ENCODE measurements at regions not wholly inside any gene's neighbourhood (a gene's known extent, or its start where the extent isn't known, plus 50 kb on each side); places are given as distances from the start of the nearest gene placed in this dataset.
A peak's percentile ranks its signal among the peaks of the same experiment; 100 is the strongest.

DNA sequence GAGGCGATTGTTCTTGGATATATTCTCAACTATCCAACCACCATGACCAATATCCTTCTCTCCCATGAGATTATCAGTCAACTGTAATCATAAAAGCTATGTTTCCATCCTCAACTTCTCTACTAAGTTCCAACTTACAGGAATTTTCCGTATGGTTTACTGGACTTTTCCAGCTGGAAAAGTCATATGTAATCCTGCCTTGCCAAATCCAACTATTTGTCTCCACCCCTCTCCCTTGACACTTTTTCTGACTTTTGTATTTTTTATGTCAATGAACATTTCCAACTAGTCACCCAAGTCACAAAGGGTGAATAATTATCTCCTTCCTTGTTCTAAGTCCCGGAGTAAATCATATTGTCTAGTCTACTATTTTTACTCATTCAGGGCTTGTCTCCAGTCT is 293.1 kb downstream of the USP25 start:
- no peak overlapping the region for H3K4me3 ChIP-seq (replicated peaks; ENCODE audit: low read depth, low read length)
- DNase-seq (ENCODE audit: low read depth) = no peak
- TF ChIP-seq, protein P1, sequence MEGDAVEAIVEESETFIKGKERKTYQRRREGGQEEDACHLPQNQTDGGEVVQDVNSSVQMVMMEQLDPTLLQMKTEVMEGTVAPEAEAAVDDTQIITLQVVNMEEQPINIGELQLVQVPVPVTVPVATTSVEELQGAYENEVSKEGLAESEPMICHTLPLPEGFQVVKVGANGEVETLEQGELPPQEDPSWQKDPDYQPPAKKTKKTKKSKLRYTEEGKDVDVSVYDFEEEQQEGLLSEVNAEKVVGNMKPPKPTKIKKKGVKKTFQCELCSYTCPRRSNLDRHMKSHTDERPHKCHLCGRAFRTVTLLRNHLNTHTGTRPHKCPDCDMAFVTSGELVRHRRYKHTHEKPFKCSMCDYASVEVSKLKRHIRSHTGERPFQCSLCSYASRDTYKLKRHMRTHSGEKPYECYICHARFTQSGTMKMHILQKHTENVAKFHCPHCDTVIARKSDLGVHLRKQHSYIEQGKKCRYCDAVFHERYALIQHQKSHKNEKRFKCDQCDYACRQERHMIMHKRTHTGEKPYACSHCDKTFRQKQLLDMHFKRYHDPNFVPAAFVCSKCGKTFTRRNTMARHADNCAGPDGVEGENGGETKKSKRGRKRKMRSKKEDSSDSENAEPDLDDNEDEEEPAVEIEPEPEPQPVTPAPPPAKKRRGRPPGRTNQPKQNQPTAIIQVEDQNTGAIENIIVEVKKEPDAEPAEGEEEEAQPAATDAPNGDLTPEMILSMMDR (IDR thresholded peaks at IDR 0.05; ENCODE audit: low read length, missing control alignments) = no peak

DNA sequence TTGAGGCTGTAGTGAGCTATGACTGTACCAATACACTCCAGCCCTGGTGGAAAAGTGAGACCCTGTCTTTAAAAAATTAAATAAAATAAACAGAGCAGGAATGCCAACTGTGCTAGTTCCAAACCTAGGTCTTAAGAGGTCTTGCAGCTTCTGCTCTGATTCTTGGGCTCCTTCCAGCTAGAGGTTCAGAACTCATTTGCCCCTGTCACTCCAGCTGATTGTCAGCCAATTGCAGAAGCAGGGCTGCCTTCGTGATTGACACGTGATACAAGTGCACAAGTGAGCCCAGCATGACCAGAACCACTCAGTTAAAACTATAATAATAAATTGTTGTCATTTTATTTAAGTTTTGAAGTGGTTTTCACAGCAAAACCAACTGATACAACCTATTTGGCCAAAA is 298.4 kb downstream of the USP25 start:
- H3K4me3 ChIP-seq (replicated peaks; ENCODE audit: low read depth, low read length) = no peak overlapping the region
- no peak for DNase-seq (ENCODE audit: low read depth)
- TF ChIP-seq, protein P1 (IDR thresholded peaks at IDR 0.05; ENCODE audit: low read length, missing control alignments) = no peak

DNA sequence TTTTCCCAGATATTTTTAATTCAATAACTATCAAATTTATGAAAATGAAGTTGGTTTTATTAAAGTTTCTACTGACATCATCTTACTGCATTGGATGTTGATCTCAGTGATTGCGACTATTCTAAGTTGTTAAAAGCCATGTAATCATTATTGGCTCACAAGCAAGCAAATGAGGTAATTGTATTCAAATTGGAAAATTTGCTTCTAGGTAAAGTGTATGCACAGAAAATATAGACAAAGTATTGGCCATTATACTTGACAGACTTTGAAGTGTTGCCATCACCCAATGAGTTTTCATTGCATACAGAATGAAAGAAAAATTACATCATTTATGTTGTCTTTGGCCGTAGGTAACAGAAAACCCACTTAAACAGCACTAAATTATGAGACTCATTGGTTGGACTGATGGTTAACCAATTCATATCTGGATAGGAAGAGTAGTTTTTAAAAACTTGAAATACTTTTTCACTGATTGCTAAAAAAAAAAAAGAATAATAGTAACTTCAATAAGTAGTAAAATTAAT is 299.2 kb downstream of the USP25 start:
- H3K4me3 ChIP-seq (replicated peaks; ENCODE audit: low read depth, low read length) = no peak overlapping the region
- DNase-seq (ENCODE audit: low read depth) = no peak
- TF ChIP-seq, protein P1 (IDR thresholded peaks at IDR 0.05; ENCODE audit: low read length, missing control alignments) = no peak

DNA sequence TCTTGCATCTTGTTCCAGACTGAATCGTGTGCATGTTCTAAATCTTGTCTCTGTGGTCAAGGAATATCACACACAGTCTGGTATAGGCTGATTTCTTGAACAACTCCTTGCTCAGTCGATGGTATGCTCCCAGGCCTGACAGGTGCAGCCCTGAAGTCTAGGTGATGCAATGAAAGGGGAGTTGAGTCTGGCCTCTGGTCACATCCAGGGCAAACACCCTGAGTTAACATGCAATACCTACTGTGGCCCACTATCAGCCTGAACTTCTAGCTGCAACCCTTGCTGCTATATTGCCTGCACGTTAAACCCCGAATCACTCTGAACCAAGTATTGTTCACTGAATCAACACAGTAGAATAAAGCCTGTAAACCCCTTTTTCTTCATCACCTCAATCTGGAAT is 303.4 kb downstream of the USP25 start:
- DNase-seq (ENCODE audit: low read depth) = no peak
- TF ChIP-seq, protein P1 (IDR thresholded peaks at IDR 0.05; ENCODE audit: low read length, missing control alignments) = no peak
- H3K4me3 ChIP-seq (replicated peaks; ENCODE audit: low read depth, low read length) = no peak overlapping the region

DNA sequence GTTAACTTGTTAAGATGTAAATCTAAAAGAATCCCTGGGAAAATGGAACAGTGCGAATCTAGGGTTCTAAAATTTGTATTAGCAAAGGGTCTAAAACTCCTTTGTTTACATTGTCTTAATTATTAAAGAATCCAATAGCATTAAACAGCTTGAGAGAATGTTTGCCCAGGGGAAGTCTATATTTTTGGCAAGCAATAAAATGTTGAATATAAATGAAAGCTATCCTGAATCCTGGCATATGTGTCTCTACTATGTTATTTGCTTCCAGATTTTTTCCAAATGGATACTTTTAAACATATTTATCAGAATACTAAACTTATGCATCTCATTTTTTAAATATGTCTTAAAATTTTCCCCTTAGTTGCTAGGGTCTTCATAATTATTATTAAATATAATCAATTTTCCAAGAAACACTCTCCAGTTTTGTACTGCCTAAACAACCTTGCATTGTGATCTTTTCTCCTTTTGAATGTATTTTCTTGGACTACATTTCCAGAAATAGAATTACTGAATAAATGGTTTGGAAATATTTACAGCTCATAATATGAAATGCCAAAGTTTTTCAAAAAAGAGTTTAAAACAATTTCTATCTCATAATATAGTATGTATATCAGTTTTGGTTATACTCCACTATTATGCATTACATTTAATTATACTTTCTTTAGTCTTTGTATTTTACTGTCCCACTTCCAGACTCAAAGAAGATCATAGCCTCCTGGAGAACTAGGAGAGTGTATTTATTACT is 304.8 kb downstream of the USP25 start:
- TF ChIP-seq, protein P1 (IDR thresholded peaks at IDR 0.05; ENCODE audit: low read length, missing control alignments) = no peak
- DNase-seq (ENCODE audit: low read depth) = no peak

DNA sequence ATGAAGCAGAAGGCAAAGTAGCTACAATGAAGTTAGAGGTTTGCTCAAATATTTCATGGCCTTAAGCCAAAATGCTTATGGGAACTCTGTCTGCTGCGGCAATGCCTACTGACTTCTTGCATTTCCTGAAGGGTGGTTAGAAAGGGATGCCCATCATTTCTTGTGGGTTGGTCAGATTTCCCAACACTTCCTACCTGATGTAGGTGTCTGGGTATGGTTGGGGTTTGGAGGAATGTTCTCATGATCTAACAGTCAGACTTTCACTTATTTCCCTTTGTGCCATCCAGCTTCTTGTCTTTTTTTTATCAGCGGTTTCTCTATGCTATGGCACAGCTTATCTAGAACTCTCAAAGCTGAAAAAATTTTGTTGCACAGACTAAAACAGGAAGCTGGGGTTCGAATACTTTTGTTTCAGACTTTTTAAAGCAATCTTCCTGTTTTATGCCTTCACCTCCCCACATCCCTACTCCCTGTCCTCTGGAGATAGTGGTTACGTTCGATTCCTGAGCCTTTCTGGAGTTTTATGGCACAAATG is 307.7 kb downstream of the USP25 start:
- TF ChIP-seq, protein P1 (IDR thresholded peaks at IDR 0.05; ENCODE audit: low read length, missing control alignments) = no peak
- no peak overlapping the region for H3K4me3 ChIP-seq (replicated peaks; ENCODE audit: low read depth, low read length)
- DNase-seq (ENCODE audit: low read depth) = peak; percentile 21

More for the DNA sequence above, 304.8 kb downstream of the USP25 start:
- H3K4me3 ChIP-seq (replicated peaks; ENCODE audit: low read depth, low read length) = no peak overlapping the region

All from fibroblast of pulmonary artery (primary cell).